MCF 10A (cell line): ENCODE measurements at regions not wholly inside any gene's neighbourhood (a gene's known extent, or its start where the extent isn't known, plus 50 kb on each side); places are given as distances from the start of the nearest gene placed in this dataset.

Experiments
- BruUV-seq: library from RNA; stranded (reverse); fragments of 400-500 nt; replicated peaks from 2 replicates; lab custom pipeline; 2021; lab: Mats Ljungman, UMichigan
- CTCF ChIA-PET: fragments of 300-600 bp; sonication (Branson Sonifier 250); formaldehyde crosslinking; extraction: SDS; loops from one replicate; lab custom pipeline; 2021; ENCODE audit warnings: antibody characterized with exemption, inconsistent platforms; lab: Yijun Ruan, JAX
- POLR2A ChIA-PET: fragments of 300-600, 350-650 bp; sonication (Branson Sonifier 250); formaldehyde crosslinking; extraction: SDS; loops from one replicate; lab custom pipeline; 2020; ENCODE audit warnings: antibody characterized with exemption, inconsistent platforms; lab: Yijun Ruan, JAX
- DNase-seq: peaks from one replicate; pipeline ENCODE4 v3.0.0-alpha.2; 2018; ENCODE audit not compliant: unreplicated experiment
- H3K27ac Mint-ChIP-seq: one replicate; pipeline ENCODE4 v1.8.0; 2022; ENCODE audit warnings: mild to moderate bottlenecking, low read depth, mixed read lengths; ENCODE audit not compliant: unreplicated experiment
- H3K27me3 Mint-ChIP-seq: one replicate; pipeline ENCODE4 v1.8.0; 2022; ENCODE audit warnings: mixed read lengths; ENCODE audit not compliant: insufficient read depth, unreplicated experiment
- H3K36me3 Mint-ChIP-seq: one replicate; pipeline ENCODE4 v1.8.0; 2022; ENCODE audit warnings: mild to moderate bottlenecking, moderate library complexity, mixed read lengths; ENCODE audit not compliant: insufficient read depth, unreplicated experiment
- H3K4me1 Mint-ChIP-seq: one replicate; pipeline ENCODE4 v1.8.0; 2022; ENCODE audit warnings: mixed read lengths; ENCODE audit not compliant: insufficient read depth, unreplicated experiment
- H3K4me3 Mint-ChIP-seq: one replicate; pipeline ENCODE4 v1.8.0; 2022; ENCODE audit warnings: mild to moderate bottlenecking, moderate library complexity, mixed read lengths; ENCODE audit not compliant: unreplicated experiment
- H3K9me3 Mint-ChIP-seq: one replicate; pipeline ENCODE4 v1.8.0; 2022; ENCODE audit warnings: mixed read lengths; ENCODE audit not compliant: unreplicated experiment
- CTCF ChIP-seq: fragments of 200-600 bp; IDR thresholded peaks from one replicate; pipeline ENCODE4 v1.8.0; 2022; ENCODE audit warnings: antibody characterized with exemption, mild to moderate bottlenecking; ENCODE audit not compliant: unreplicated experiment
- intact Hi-C: fragments of 100-400 bp; cut with micrococcal nuclease; formaldehyde crosslinking; loops from 2 replicates; pipeline ENCODE4 v1.14.1; 2022

- BruUV-seq: no TSS peak
- H3K4me3 Mint-ChIP-seq: no peak overlapping the region
- TF ChIP-seq CTCF: no peak
- peaks cover 67% of the 10 kb centered on the region for H3K27me3 Mint-ChIP-seq
- no peak overlapping the region for H3K27ac Mint-ChIP-seq
- ChIA-PET CTCF (interaction anchor here (0.5 to 1.8 kb wide), 4 partner anchors 17 to 125 kb away, joined by 3 to 4 read pairs (median 3); no protein-coding TSS in a partner anchor), POLR2A (interaction anchor here (0.7 kb wide), 1 partner anchor 99 kb away, joined by 3 read pairs; no protein-coding TSS in a partner anchor)
- intact Hi-C loops: no loop called here
- no peaks in the 10 kb centered on the region for H3K9me3 Mint-ChIP-seq
- no peaks in the 10 kb centered on the region for H3K36me3 Mint-ChIP-seq
- H3K4me1 Mint-ChIP-seq: no peaks in the 10 kb centered on the region
- DNase-seq: no peak
These were observed 94.5 kb upstream of the HSD17B12 start for GRCh38 chr11:43585877-43586608.

DNA sequence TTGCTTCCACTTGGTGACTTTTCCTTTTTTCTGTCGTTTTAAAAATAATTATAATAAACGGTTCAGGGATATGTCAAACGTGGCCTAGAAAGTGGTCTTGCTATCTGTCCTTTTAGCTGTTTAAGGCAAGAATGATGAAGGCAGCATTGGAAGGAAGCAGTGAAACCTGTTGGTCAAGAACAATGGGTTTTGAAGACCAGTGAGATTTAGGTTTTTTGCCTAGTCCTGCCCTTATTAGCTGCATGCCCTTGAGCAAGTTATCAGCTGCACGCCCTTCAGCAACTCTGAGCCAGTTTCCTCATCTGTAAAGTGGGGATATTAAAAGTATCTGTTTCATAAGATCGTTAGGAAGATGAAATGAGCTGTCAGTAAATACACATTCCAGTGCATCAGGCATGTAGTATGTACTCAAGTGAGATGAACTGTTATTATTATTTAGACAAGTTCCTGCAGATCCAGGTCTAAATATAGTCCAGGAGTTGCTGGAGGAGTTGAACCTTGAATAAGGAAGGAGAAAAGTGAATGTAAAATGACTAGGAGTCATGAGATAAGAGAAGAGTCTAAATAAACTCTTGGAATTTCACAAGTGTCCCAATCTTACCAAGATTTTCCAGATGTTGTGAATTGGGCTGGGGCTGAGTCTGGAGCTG is 90.8 kb upstream of the HSD17B12 start:
- no peak for DNase-seq
- Mint-ChIP-seq H3K4me3 (no peak overlapping the region), H3K27ac (no peak overlapping the region), H3K36me3 (no peaks in the 10 kb centered on the region), H3K4me1 (no peaks in the 10 kb centered on the region), H3K9me3 (no peaks in the 10 kb centered on the region), H3K27me3 (peaks cover 59% of the 10 kb centered on the region)
- intact Hi-C loops: no loop called here
- no peak for TF ChIP-seq CTCF
- ChIA-PET CTCF (interaction anchor here (0.6 to 1.8 kb wide), 5 partner anchors 11 to 634 kb away, joined by 3 to 5 read pairs (median 4); no protein-coding TSS in a partner anchor), POLR2A (no interaction called here)
- no TSS peak for BruUV-seq

DNA sequence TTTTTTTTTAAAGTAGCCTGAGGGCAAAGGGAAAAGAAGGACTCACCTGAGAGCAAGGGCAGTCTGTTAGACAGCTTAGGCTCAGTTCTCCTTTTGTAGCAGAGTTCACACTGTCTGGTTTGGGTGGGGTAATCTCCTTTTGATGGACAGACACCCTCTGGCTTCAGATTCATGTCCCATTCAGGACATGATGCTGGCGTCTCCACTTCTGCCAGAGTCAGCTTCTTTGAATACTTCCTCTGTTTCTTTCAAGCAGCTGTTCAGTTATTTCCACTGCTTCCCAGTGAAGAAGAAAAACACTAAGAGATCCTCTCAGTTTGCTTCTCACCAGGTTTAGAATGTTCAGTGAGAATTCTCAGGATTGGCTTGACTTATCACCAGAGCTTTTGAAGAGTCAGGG is 79.0 kb upstream of the HSD17B12 start:
- BruUV-seq: no TSS peak
- Mint-ChIP-seq H3K9me3 (no peaks in the 10 kb centered on the region), H3K4me1 (no peaks in the 10 kb centered on the region), H3K27me3 (peaks cover 85% of the 10 kb centered on the region), H3K4me3 (no peak overlapping the region), H3K27ac (no peak overlapping the region), H3K36me3 (no peaks in the 10 kb centered on the region)
- CTCF ChIA-PET: interaction anchor here (1.0 to 1.7 kb wide), 3 partner anchors 12 to 32 kb away, joined by 3 to 5 read pairs (median 5); no protein-coding TSS in a partner anchor
- no peak for DNase-seq
- no peak for TF ChIP-seq CTCF
- intact Hi-C loops: no loop called here
- POLR2A ChIA-PET: interaction anchor here (0.5 to 0.6 kb wide), 2 partner anchors 505 to 1935 kb away, joined by 3 to 5 read pairs; no protein-coding TSS in a partner anchor

DNA sequence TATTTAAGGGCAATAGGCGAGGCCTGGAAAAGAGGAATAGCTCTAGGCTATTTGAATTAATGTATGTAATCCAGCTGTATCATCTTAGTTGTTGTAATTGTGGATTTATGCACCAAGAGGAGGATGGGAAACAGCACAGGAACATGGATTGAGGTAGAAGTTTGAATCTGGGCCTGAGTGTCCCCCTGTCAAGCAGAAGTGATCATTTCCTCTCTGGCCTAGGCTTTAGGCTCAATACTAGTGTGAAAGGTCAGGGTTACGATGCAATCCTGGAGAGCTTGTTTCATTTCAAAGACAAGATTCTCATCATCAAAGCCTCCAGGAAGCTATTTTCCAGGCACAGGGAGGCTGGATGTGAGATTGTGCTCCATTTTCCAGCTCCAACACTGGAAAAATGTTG is 77.9 kb upstream of the HSD17B12 start:
- Mint-ChIP-seq H3K4me1 (no peaks in the 10 kb centered on the region), H3K36me3 (no peaks in the 10 kb centered on the region), H3K27ac (no peak overlapping the region), H3K9me3 (no peaks in the 10 kb centered on the region), H3K4me3 (no peak overlapping the region), H3K27me3 (peaks cover 85% of the 10 kb centered on the region)
- intact Hi-C loops: no loop called here
- ChIA-PET CTCF (interaction anchor here (0.6 kb wide), 1 partner anchor 13 kb away, joined by 4 read pairs; no protein-coding TSS in a partner anchor), POLR2A (no interaction called here)
- DNase-seq: no peak
- TF ChIP-seq CTCF: no peak
- no TSS peak for BruUV-seq
